ENCODE measurements at regions not wholly inside any gene's neighbourhood (a gene's known extent, or its start where the extent isn't known, plus 50 kb on each side); places are given as distances from the start of the nearest gene placed in this dataset.
"Not testable (repeated sequence)": the region's sequence is repeated elsewhere in the genome, so short reads cannot be mapped to it uniquely, and the experiment has no call there.

GRCh38 chrX:4656419-4656818 is 943.0 kb upstream of the PRKX start:
- H3K27ac ChIP-seq: no peak overlapping the region
- TF ChIP-seq ZFX (IDR thresholded peaks at IDR 0.05; ENCODE audit: borderline replicate concordance): no peak
- TF ChIP-seq, protein P1, sequence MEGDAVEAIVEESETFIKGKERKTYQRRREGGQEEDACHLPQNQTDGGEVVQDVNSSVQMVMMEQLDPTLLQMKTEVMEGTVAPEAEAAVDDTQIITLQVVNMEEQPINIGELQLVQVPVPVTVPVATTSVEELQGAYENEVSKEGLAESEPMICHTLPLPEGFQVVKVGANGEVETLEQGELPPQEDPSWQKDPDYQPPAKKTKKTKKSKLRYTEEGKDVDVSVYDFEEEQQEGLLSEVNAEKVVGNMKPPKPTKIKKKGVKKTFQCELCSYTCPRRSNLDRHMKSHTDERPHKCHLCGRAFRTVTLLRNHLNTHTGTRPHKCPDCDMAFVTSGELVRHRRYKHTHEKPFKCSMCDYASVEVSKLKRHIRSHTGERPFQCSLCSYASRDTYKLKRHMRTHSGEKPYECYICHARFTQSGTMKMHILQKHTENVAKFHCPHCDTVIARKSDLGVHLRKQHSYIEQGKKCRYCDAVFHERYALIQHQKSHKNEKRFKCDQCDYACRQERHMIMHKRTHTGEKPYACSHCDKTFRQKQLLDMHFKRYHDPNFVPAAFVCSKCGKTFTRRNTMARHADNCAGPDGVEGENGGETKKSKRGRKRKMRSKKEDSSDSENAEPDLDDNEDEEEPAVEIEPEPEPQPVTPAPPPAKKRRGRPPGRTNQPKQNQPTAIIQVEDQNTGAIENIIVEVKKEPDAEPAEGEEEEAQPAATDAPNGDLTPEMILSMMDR (IDR thresholded peaks at IDR 0.05): no peak

GRCh38 chrX:4655743-4656142 is 942.3 kb upstream of the PRKX start:
- H3K27ac ChIP-seq: no peak overlapping the region
- TF ChIP-seq ZFX (IDR thresholded peaks at IDR 0.05; ENCODE audit: borderline replicate concordance): no peak
- TF ChIP-seq, protein P1 (IDR thresholded peaks at IDR 0.05): no peak

GRCh38 chrX:4642114-4642513 is 928.7 kb upstream of the PRKX start:
- TF ChIP-seq, protein P1 (IDR thresholded peaks at IDR 0.05): no peak
- TF ChIP-seq ZFX (IDR thresholded peaks at IDR 0.05; ENCODE audit: borderline replicate concordance): no peak
- H3K27ac ChIP-seq: no peak overlapping the region

DNA sequence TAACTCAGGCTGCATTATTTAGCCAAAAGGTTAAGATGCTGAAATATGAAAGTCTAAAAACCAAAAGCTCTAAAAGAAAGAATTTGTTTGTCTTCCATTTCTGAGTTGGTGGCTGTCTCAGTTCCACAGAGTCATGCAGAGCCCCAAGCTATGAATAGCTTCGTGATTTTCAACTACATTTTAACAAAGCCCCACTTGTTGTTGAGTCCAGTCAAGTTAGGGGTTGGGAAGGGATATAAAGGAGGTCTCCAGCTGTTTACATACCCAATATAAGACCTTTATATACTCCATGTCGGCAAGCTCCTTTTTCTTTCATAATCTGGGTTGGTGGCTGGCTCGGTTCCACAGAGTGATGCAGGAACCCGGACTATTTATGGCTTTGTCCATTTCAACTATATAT is 924.6 kb upstream of the PRKX start:
- TF ChIP-seq ZFX (IDR thresholded peaks at IDR 0.05; ENCODE audit: borderline replicate concordance): no peak
- TF ChIP-seq, protein P1 (IDR thresholded peaks at IDR 0.05): no peak
- no peak overlapping the region for H3K27ac ChIP-seq

- TF ChIP-seq, protein P1 (IDR thresholded peaks at IDR 0.05): no peak
- no peak for TF ChIP-seq ZFX (IDR thresholded peaks at IDR 0.05; ENCODE audit: borderline replicate concordance)
- H3K27ac ChIP-seq: no peak overlapping the region
Observed at GRCh38 chrX:4627414-4627813, 914.0 kb upstream of the PRKX start.

- no peak overlapping the region for H3K27ac ChIP-seq
- no peak for TF ChIP-seq ZFX (IDR thresholded peaks at IDR 0.05; ENCODE audit: borderline replicate concordance)
- TF ChIP-seq, protein P1 (IDR thresholded peaks at IDR 0.05): no peak
Observed at GRCh38 chrX:4622486-4623167, 909.2 kb upstream of the PRKX start.

DNA sequence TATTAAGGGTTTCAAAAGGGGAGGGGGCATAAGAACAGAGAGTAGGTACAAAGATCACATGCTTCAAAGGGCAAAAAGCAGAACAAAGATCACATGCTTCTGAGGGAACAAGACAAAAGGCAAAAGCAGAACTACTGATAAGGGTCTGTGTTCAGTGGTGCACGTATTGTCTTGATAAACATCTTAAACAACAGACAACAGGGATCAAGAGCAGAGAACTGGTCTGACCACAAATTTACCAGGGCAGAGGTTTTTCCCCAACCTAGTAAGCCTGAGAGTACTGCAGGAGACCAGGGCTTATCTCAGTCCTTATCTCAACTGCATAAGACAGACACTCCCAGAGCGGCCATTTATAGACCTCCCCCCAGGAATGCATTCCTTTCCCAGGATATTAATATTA is 900.2 kb upstream of the PRKX start:
- H3K27ac ChIP-seq: not testable (repeated sequence)

- TF ChIP-seq, protein P1 (IDR thresholded peaks at IDR 0.05): no peak
- TF ChIP-seq ZFX (IDR thresholded peaks at IDR 0.05; ENCODE audit: borderline replicate concordance): no peak
- H3K27ac ChIP-seq: no peak overlapping the region
Observed at GRCh38 chrX:4588893-4589292, 875.4 kb upstream of the PRKX start.
